Panc1 (cell line): ENCODE measurements at regions not wholly inside any gene's neighbourhood (a gene's known extent, or its start where the extent isn't known, plus 50 kb on each side); places are given as distances from the start of the nearest gene placed in this dataset.
A peak's percentile ranks its signal among the peaks of the same experiment; 100 is the strongest.

ENCODE experiments used
- ATAC-seq: fragments of 200-7000 bp; cut with Tn5 transposase; 2 replicates; pipeline ENCODE4 v1.9.1; 2020; ENCODE audit warnings: mild to moderate bottlenecking, moderate library complexity
- BruUV-seq: library from RNA; stranded (reverse); fragments of 400-500 nt; replicated peaks from 2 replicates; lab custom pipeline; 2021; lab: Mats Ljungman, UMichigan
- CTCF ChIA-PET: fragments of 300-600 bp; sonication (Branson Sonifier 250); formaldehyde crosslinking; loops from one replicate; lab custom pipeline; 2022; ENCODE audit warnings: antibody characterized with exemption; lab: Charles Lee
- POLR2A ChIA-PET: fragments of 300-600 bp; sonication (Branson Sonifier 250); formaldehyde crosslinking; loops from one replicate; lab custom pipeline; 2022; ENCODE audit warnings: antibody characterized with exemption; lab: Charles Lee
- DNase-seq: peaks from one replicate; pipeline ENCODE4 v3.0.0-alpha.2; 2010; ENCODE audit warnings: low read depth, low spot score
- H3K27ac ChIP-seq: 2 replicates; pipeline ENCODE4 v1.5.1; 2011; ENCODE audit warnings: mild to moderate bottlenecking, low read length, inconsistent platforms
- H3K27me3 ChIP-seq: fragments of 200-500 bp; sonication (Bioruptor generic); 2 replicates; pipeline ENCODE4 v1.6.0; 2014; ENCODE audit warnings: low read length, inconsistent platforms; ENCODE audit not compliant: control insufficient read depth, insufficient read depth
- H3K36me3 ChIP-seq: fragments of 200-500 bp; sonication (Bioruptor generic); 2 replicates; pipeline ENCODE4 v1.5.1; 2014; ENCODE audit warnings: inconsistent platforms, mild to moderate bottlenecking, low read length, moderate library complexity; ENCODE audit not compliant: control insufficient read depth, insufficient read depth
- H3K4me1 ChIP-seq: 2 replicates; pipeline ENCODE4 v1.5.1; 2011; ENCODE audit warnings: inconsistent platforms, mild to moderate bottlenecking, low read length, moderate library complexity; ENCODE audit not compliant: control insufficient read depth, insufficient read depth
- H3K4me3 ChIP-seq, 2 experiments: 2 replicates each; pipeline ENCODE4 v1.5.1; 2011 to 2012; ENCODE audit warnings: low read depth in 2 of 2, low read length in 2 of 2, mild to moderate bottlenecking in 2 of 2, inconsistent platforms in 1 of 2, moderate library complexity in 1 of 2
- H3K9me3 ChIP-seq: fragments of 200-500 bp; sonication (Bioruptor generic); 2 replicates; pipeline ENCODE4 v1.5.1; 2014; ENCODE audit warnings: low read depth, mild to moderate bottlenecking, inconsistent platforms, low read length, moderate library complexity; ENCODE audit not compliant: control insufficient read depth, insufficient read depth
- CTCF ChIP-seq: fragments of 450-650 bp; IDR thresholded peaks from 2 replicates; pipeline ENCODE4 v1.5.1; 2017; ENCODE audit warnings: mild to moderate bottlenecking
- POLR2AphosphoS5 ChIP-seq: IDR thresholded peaks from 2 replicates; pipeline ENCODE4 v1.6.1; 2012; ENCODE audit warnings: mild to moderate bottlenecking, low read depth, low read length, moderate library complexity
- SIN3A ChIP-seq: IDR thresholded peaks from 2 replicates; pipeline ENCODE4 v1.6.1; 2012; ENCODE audit warnings: low read depth, mild to moderate bottlenecking, low read length, moderate library complexity, borderline replicate concordance; ENCODE audit not compliant: insufficient read depth
- TCF7L2 ChIP-seq: IDR thresholded peaks from 2 replicates; pipeline ENCODE4 v1.6.1; 2011; ENCODE audit warnings: mild to moderate bottlenecking, low read depth, low read length, inconsistent platforms
- in situ Hi-C: cut with HindIII; loops from 2 replicates; pipeline ENCODE4 v1.10.0; 2016; ENCODE audit warnings: low sequenced_read_pairs, low pct_unique_long_range_greater_than_20kb
- intact Hi-C: fragments of 100-400 bp; cut with micrococcal nuclease; formaldehyde crosslinking; loops from one replicate; pipeline ENCODE4 v1.10.0; 2022; ENCODE audit not compliant: unreplicated experiment
- TF ChIP-seq, protein P1 (sequence below), 2 experiments: IDR thresholded peaks; 2 replicates each; pipeline ENCODE4 v1.6.1; 2011 to 2012; ENCODE audit warnings: low read depth in 2 of 2, control low read depth in 1 of 2, low read length in 1 of 2, mild to moderate bottlenecking in 1 of 2, moderate library complexity in 1 of 2; ENCODE audit not compliant: insufficient read depth in 1 of 2

DNA sequence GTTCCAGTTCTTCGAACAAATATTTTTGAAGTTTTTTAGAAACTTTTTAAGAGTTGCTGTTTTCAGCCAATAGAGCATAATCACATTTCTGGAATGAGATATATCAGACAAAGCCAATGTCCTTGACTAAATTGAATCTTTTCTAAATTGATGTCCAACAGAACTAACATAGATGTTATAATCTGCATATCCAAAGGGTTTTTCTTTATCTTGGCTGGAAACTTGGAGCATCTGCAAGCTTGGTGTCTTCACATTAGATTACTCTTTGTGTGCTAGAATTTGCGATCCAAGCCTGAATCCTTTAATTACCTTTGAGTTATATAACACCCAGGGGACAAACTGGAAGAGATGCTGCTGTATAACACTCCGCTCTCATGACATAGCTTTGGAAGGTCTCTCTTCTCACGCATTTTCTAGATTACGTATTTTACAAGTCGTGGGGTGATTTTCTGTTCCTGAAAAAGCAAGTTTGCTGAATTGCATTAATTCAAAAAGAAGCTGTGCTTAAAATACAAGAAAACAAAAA lies 64.4 kb upstream of the FUCA2 start:
- no TSS peak for BruUV-seq
- no peak for ATAC-seq
- intact Hi-C loops: loop anchor here (1.0 to 10.0 kb wide), 5 partner anchors 101 to 437 kb away; partner anchors contain the start of gene PHACTR2
- CTCF ChIA-PET: interaction anchor here (0.6 to 1.4 kb wide), 6 partner anchors 268 to 1193 kb away, joined by 3 to 7 read pairs (median 3); partner anchors contain the start of gene LTV1
- H3K27ac ChIP-seq: peak overlapping the region; percentile 58; the same call in 1 of the 2 replicates
- POLR2A ChIA-PET: no interaction called here
- H3K4me1 ChIP-seq: peaks cover 8% of the 10 kb centered on the region; the same call in 1 of the 2 replicates
- H3K9me3 ChIP-seq: no peaks in the 10 kb centered on the region
- no peaks in the 10 kb centered on the region for H3K36me3 ChIP-seq
- no peak overlapping the region for H3K4me3 ChIP-seq
- in situ Hi-C loops: no loop called here
- TF ChIP-seq CTCF (no peak), SIN3A (no peak), POLR2AphosphoS5 (no peak), TCF7L2 (no peak)
- TF ChIP-seq, protein P1, sequence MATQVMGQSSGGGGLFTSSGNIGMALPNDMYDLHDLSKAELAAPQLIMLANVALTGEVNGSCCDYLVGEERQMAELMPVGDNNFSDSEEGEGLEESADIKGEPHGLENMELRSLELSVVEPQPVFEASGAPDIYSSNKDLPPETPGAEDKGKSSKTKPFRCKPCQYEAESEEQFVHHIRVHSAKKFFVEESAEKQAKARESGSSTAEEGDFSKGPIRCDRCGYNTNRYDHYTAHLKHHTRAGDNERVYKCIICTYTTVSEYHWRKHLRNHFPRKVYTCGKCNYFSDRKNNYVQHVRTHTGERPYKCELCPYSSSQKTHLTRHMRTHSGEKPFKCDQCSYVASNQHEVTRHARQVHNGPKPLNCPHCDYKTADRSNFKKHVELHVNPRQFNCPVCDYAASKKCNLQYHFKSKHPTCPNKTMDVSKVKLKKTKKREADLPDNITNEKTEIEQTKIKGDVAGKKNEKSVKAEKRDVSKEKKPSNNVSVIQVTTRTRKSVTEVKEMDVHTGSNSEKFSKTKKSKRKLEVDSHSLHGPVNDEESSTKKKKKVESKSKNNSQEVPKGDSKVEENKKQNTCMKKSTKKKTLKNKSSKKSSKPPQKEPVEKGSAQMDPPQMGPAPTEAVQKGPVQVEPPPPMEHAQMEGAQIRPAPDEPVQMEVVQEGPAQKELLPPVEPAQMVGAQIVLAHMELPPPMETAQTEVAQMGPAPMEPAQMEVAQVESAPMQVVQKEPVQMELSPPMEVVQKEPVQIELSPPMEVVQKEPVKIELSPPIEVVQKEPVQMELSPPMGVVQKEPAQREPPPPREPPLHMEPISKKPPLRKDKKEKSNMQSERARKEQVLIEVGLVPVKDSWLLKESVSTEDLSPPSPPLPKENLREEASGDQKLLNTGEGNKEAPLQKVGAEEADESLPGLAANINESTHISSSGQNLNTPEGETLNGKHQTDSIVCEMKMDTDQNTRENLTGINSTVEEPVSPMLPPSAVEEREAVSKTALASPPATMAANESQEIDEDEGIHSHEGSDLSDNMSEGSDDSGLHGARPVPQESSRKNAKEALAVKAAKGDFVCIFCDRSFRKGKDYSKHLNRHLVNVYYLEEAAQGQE (IDR thresholded peaks at IDR 0.05; ENCODE audit: insufficient read depth in 1 of 2, low read depth in 2 of 2, low read length in 1 of 2): no peak
- DNase-seq: no peak
- H3K27me3 ChIP-seq: no peaks in the 10 kb centered on the region

DNA sequence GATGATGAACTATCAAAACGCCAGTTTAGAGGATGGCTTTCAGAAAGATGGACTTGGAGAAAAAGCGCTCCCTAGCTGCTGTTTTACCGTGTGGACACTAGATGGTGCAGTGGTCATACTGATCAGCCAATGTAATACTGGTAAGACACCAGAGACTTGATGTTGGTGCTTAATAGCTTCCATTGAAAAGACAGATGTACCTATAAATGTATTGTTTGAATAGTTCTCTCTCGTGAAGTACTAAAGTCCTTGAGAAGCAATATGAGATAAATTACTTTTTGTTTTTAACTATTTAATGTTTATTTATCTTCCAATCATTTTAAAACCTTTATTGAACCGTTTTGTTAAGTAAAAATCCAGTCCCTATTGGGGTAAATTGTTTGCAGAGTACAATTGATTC lies 63.9 kb upstream of the FUCA2 start:
- TF ChIP-seq CTCF (peak; percentile 83), TCF7L2 (no peak)
- Histone ChIP-seq H3K36me3 (no peaks in the 10 kb centered on the region), H3K27me3 (no peaks in the 10 kb centered on the region), H3K27ac (peak overlapping the region; percentile 58; the same call in 1 of the 2 replicates), H3K9me3 (no peaks in the 10 kb centered on the region), H3K4me3 (no peak overlapping the region), H3K4me1 (peaks cover 8% of the 10 kb centered on the region; the same call in 1 of the 2 replicates)
- peak; percentile 93 for ATAC-seq
- ChIA-PET CTCF (interaction anchor here (0.5 to 1.4 kb wide), 10 partner anchors 29 to 1194 kb away, joined by 3 to 7 read pairs (median 3); partner anchors contain the start of gene LTV1), POLR2A (no interaction called here)
- peak; percentile 73 for DNase-seq
- intact Hi-C loops (loop anchor here (1.0 to 10.0 kb wide), 5 partner anchors 102 to 438 kb away; partner anchors contain the start of gene PHACTR2), in situ Hi-C loops (no loop called here)
- no TSS peak for BruUV-seq
